ENCODE measurements at regions not wholly inside any gene's neighbourhood (a gene's known extent, or its start where the extent isn't known, plus 50 kb on each side); places are given as distances from the start of the nearest gene placed in this dataset.

DNA sequence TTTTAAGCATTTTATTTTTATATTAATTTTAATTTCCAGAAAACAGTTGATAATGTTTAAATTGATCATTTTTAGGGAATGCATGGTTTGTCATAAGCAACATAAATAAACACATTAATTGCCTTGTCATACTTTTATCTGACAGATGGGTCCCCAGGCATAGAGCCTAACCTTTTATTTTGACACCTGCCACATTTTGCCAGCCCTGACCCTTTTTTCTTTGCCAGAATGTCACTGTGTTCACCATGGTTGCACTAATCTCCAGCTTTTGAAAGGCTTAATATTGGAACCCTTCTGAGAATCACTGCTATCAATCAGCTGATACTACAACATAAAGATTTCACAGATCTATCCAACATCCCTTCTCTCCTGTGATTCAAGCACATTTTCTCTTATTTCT lies 56.0 kb upstream of the DPYD start:
- DNase-seq (ENCODE audit: low read depth in 2 of 2), result no peak
